ENCODE measurements at regions not wholly inside any gene's neighbourhood (a gene's known extent, or its start where the extent isn't known, plus 50 kb on each side); places are given as distances from the start of the nearest gene placed in this dataset.

DNA sequence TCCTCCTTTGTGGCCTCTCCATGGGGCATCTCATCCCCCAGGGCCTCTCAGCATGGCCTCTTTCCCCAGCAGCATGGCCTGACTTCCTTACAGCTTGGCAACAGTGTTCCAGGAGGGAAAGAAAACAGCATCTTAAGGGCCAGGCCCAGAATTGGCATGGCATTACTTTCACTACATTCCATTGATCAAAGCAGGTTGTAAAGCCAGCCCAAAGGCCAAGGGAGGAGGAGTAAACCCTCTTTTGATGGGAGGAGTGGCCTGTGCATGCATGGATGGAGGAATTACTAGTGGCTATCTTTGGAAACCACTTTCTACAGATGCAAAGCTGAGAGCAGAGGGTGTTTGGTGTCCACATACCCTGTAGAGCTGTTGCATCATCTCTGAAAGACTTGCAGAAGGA is 149.4 kb downstream of the AIPL1 start:
- TF ChIP-seq, protein P1, sequence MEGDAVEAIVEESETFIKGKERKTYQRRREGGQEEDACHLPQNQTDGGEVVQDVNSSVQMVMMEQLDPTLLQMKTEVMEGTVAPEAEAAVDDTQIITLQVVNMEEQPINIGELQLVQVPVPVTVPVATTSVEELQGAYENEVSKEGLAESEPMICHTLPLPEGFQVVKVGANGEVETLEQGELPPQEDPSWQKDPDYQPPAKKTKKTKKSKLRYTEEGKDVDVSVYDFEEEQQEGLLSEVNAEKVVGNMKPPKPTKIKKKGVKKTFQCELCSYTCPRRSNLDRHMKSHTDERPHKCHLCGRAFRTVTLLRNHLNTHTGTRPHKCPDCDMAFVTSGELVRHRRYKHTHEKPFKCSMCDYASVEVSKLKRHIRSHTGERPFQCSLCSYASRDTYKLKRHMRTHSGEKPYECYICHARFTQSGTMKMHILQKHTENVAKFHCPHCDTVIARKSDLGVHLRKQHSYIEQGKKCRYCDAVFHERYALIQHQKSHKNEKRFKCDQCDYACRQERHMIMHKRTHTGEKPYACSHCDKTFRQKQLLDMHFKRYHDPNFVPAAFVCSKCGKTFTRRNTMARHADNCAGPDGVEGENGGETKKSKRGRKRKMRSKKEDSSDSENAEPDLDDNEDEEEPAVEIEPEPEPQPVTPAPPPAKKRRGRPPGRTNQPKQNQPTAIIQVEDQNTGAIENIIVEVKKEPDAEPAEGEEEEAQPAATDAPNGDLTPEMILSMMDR (IDR thresholded peaks at IDR 0.05; ENCODE audit: poor library complexity): no peak
- TF ChIP-seq EZH2 (IDR thresholded peaks at IDR 0.05; ENCODE audit: borderline replicate concordance) (no peak), EZH2phosphoT487 (IDR thresholded peaks at IDR 0.05; ENCODE audit: low read depth, severe bottlenecking, unreplicated experiment) (no peak)
